AG04450 (cell line): ENCODE measurements at regions not wholly inside any gene's neighbourhood (a gene's known extent, or its start where the extent isn't known, plus 50 kb on each side); places are given as distances from the start of the nearest gene placed in this dataset.

ENCODE experiments used
- CTCF ChIA-PET: fragments of 300-600, 350-600 bp; formaldehyde crosslinking; extraction: SDS; loops from one replicate; lab custom pipeline; 2022; ENCODE audit warnings: antibody characterized with exemption, inconsistent platforms; lab: Charles Lee
- POLR2A ChIA-PET: fragments of 350-600 bp; formaldehyde crosslinking; extraction: SDS; loops from one replicate; lab custom pipeline; 2021; ENCODE audit warnings: antibody characterized with exemption, inconsistent platforms; lab: Yijun Ruan, JAX
- DNase-seq: peaks from one replicate; pipeline ENCODE4 v3.0.0-alpha.2; 2011; ENCODE audit warnings: low read depth, low spot score
- H3K27ac ChIP-seq: one replicate; pipeline ENCODE4 v1.5.1; 2012; ENCODE audit warnings: low read depth, low read length, control low read depth
- H3K27me3 ChIP-seq: one replicate; pipeline ENCODE4 v1.6.0; 2012; ENCODE audit warnings: low read length; ENCODE audit not compliant: control insufficient read depth, insufficient read depth
- H3K4me3 ChIP-seq: 2 replicates; pipeline ENCODE4 v1.5.1; 2011; ENCODE audit warnings: mild to moderate bottlenecking, low read depth, low read length, control low read depth
- H3K9me3 ChIP-seq: 2 replicates; pipeline ENCODE4 v1.5.1; 2012; ENCODE audit warnings: low read length; ENCODE audit not compliant: control insufficient read depth, insufficient read depth
- TF ChIP-seq, protein P1 (sequence below): IDR thresholded peaks from 2 replicates; pipeline ENCODE4 v1.5.1; 2011; ENCODE audit warnings: low read depth, low read length, control low read depth, inconsistent platforms

DNA sequence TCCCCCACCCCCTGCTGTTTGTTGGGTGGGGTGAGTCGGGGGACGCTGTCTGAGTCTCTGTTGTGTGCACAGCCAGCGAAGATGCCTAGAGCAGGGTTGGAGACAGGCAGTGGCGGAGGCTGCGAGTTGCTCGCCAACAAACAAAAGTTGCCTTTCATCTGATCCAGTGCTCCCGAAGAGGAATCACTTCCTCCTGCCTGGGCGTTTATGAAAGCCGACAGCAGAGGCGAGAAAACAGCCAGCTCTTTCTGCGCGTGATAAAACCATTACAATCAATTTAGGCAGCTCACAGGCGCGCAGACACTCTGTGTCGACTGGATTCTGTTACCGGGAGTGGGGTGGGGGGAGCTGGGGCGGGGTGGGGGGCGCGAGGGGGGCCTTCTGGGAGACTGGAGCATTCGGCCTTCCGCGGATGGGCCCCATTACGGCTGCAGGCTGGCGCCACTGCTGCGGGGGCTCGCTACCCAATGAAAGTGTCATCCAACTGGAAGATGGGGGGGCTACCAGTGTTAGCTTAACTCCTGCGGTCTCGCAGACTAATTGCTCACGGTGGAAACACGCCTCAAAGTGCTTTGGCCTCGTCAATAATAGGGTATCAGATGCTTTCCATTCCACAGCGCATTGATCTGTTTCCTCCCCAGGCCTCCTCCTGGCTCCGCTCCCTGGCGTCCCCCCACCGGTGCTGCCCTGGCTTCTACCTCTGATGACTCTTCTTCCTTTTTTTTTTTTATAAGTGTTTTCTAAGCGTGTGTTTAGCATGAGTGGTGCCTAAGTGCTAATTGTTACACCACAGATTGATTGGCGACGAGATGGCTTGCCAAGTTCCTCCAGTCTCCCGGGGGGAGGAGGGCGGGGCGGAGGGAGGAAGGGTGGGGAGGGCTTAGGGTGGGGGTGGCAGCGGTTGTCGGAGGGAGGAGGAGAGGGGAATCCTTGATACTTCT lies 678.4 kb downstream of the MED13L start:
- TF ChIP-seq, protein P1, sequence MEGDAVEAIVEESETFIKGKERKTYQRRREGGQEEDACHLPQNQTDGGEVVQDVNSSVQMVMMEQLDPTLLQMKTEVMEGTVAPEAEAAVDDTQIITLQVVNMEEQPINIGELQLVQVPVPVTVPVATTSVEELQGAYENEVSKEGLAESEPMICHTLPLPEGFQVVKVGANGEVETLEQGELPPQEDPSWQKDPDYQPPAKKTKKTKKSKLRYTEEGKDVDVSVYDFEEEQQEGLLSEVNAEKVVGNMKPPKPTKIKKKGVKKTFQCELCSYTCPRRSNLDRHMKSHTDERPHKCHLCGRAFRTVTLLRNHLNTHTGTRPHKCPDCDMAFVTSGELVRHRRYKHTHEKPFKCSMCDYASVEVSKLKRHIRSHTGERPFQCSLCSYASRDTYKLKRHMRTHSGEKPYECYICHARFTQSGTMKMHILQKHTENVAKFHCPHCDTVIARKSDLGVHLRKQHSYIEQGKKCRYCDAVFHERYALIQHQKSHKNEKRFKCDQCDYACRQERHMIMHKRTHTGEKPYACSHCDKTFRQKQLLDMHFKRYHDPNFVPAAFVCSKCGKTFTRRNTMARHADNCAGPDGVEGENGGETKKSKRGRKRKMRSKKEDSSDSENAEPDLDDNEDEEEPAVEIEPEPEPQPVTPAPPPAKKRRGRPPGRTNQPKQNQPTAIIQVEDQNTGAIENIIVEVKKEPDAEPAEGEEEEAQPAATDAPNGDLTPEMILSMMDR, result no peak
- ChIA-PET POLR2A (no interaction called here), CTCF (no interaction called here)
- Histone ChIP-seq H3K27me3 (peaks cover 13% of the 10 kb centered on the region), H3K9me3 (no peaks in the 10 kb centered on the region), H3K27ac (no peak overlapping the region), H3K4me3 (no peak overlapping the region; the same call in 1 of the 2 replicates)
- DNase-seq, result no peak

DNA sequence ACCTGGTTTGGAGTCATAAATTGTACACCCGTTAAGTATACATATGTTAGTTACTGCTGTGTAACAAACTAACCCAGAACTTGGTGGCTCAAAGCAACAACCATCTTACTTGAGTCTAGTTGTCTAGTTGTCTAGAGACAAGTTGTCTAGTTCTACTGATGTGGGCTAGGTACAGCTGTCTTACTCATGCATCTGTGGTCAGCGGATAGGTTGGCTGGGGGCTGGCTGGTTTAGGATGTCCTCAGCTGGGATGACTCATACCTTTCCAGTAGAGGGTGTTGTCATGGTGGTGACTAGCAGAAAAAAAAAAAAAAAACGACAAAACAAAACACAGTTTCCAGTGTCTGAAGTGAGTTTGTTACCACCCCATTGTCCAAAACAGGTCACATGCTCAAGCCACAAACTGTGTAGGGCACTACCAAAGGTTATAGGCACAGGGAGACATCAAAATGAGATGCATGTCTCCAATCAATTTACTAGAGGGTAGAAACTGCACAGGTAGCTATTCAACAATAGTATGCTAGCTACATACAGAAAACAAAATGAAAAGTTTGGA lies 680.3 kb downstream of the MED13L start:
- TF ChIP-seq, protein P1, result no peak
- no peak overlapping the region for H3K27ac ChIP-seq
- peak; percentile 7 for DNase-seq
- no peak overlapping the region for H3K4me3 ChIP-seq
- H3K9me3 ChIP-seq, result no peaks in the 10 kb centered on the region
- peaks cover 19% of the 10 kb centered on the region for H3K27me3 ChIP-seq
- CTCF ChIA-PET, result no interaction called here
- POLR2A ChIA-PET, result no interaction called here

DNA sequence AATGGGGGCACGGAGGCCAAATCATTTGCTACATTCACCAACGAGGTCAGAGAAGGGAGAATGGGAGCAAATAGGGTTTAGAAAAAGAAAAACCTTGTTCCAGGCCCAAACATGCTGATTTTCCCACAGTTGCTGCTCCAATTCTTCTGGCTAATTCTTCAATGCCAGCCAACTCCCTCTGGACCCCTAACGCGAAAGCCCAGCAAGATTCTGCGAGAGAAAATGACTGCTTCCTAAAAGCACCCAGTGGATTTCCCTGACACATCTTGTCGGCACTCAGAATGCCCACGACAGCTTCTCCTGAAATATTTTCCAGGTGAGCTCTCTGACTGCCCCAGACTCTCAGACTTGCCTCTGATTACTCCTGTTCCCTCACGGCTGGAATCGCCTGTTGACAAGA lies 689.4 kb downstream of the MED13L start:
- H3K27me3 ChIP-seq, result peaks cover 7% of the 10 kb centered on the region
- no peak overlapping the region for H3K27ac ChIP-seq
- CTCF ChIA-PET, result no interaction called here
- POLR2A ChIA-PET, result no interaction called here
- H3K4me3 ChIP-seq, result no peak overlapping the region
- H3K9me3 ChIP-seq, result no peaks in the 10 kb centered on the region
- TF ChIP-seq, protein P1, result no peak
- DNase-seq, result no peak

DNA sequence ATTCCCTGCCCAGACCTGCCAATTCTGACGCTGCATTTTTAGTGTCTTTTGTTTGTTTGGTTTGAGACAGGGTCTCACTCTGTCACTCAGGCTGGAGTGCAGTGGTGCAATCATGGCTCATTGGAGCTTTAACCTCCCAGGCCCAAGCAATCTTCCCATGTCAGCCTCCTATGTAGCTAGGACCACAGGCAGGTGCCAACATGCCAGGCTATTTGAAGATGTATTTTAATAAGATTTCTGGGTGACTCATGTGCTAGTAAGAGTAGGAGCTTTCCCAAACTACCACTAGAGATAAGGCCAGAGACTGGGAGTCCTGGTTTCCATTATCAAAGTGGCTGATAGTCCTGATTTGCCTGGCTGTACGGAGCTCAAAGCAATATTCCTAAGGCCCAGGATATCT lies 693.3 kb downstream of the MED13L start:
- peaks cover 7% of the 10 kb centered on the region for H3K27me3 ChIP-seq
- no peak overlapping the region for H3K4me3 ChIP-seq
- ChIA-PET POLR2A (no interaction called here), CTCF (no interaction called here)
- DNase-seq, result no peak
- TF ChIP-seq, protein P1, result no peak
- no peaks in the 10 kb centered on the region for H3K9me3 ChIP-seq
- no peak overlapping the region for H3K27ac ChIP-seq

GRCh38 chr12:115583591-115583990 lies 693.9 kb downstream of the MED13L start:
- Histone ChIP-seq H3K27me3 (peaks cover 7% of the 10 kb centered on the region), H3K9me3 (no peaks in the 10 kb centered on the region), H3K27ac (no peak overlapping the region), H3K4me3 (no peak overlapping the region)
- TF ChIP-seq, protein P1, result no peak
- DNase-seq, result no peak
- ChIA-PET CTCF (interaction anchor here (0.6 kb wide), 1 partner anchor 173 kb away, joined by 6 read pairs; no protein-coding TSS in a partner anchor), POLR2A (no interaction called here)
